ENCODE measurements at regions not wholly inside any gene's neighbourhood (a gene's known extent, or its start where the extent isn't known, plus 50 kb on each side); places are given as distances from the start of the nearest gene placed in this dataset.

GRCh38 chr4:180947425-180947824 is 1295.8 kb upstream of the TENM3 start:
- Histone ChIP-seq H3K27me3 (no peaks in the 10 kb centered on the region), H3K27ac (no peak overlapping the region), H3K9me3 (no peaks in the 10 kb centered on the region), H3K36me3 (no peaks in the 10 kb centered on the region), H3K4me1 (no peaks in the 10 kb centered on the region), H3K4me3 (no peak overlapping the region)
- intact Hi-C loops (cut with DNase I): no loop called here
- no peak for DNase-seq (ENCODE audit: extremely low spot score in 2 of 2)
- no peak for TF ChIP-seq POLR2A (IDR thresholded peaks at IDR 0.05)
- TF ChIP-seq, protein P1, sequence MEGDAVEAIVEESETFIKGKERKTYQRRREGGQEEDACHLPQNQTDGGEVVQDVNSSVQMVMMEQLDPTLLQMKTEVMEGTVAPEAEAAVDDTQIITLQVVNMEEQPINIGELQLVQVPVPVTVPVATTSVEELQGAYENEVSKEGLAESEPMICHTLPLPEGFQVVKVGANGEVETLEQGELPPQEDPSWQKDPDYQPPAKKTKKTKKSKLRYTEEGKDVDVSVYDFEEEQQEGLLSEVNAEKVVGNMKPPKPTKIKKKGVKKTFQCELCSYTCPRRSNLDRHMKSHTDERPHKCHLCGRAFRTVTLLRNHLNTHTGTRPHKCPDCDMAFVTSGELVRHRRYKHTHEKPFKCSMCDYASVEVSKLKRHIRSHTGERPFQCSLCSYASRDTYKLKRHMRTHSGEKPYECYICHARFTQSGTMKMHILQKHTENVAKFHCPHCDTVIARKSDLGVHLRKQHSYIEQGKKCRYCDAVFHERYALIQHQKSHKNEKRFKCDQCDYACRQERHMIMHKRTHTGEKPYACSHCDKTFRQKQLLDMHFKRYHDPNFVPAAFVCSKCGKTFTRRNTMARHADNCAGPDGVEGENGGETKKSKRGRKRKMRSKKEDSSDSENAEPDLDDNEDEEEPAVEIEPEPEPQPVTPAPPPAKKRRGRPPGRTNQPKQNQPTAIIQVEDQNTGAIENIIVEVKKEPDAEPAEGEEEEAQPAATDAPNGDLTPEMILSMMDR (IDR thresholded peaks at IDR 0.05): no peak
- no peak for TF ChIP-seq POLR2AphosphoS5 (IDR thresholded peaks at IDR 0.05; ENCODE audit: insufficient read depth in 1 of 2, low read depth in 1 of 2)

GRCh38 chr4:180949424-180950213 is 1293.6 kb upstream of the TENM3 start:
- Histone ChIP-seq H3K36me3 (no peaks in the 10 kb centered on the region), H3K9me3 (no peaks in the 10 kb centered on the region), H3K4me1 (no peaks in the 10 kb centered on the region), H3K4me3 (no peak overlapping the region), H3K27ac (no peak overlapping the region), H3K27me3 (no peaks in the 10 kb centered on the region)
- intact Hi-C loops (cut with DNase I): no loop called here
- no peak for DNase-seq (ENCODE audit: extremely low spot score in 2 of 2)
- TF ChIP-seq POLR2A (IDR thresholded peaks at IDR 0.05) (no peak), POLR2AphosphoS5 (IDR thresholded peaks at IDR 0.05; ENCODE audit: insufficient read depth in 1 of 2, low read depth in 1 of 2) (no peak)
- TF ChIP-seq, protein P1 (IDR thresholded peaks at IDR 0.05): no peak

DNA sequence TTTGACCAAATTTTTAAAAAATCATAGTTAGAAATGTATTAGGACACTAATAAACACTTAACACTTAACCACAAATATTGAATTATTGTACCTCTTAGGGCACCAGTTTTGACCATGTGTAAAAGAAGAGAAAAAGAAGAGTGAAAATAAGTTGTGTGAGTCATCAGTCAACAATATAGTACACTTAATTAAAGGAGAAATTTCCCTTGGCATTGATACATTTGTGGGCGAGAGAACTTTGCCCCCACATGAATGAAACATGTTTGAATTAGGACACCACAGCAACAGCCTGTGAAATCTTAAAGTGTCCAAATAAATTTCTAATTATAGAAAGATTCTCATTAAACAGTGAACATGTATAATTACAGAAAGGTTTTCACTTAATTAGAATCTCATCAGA is 1292.8 kb upstream of the TENM3 start:
- Histone ChIP-seq H3K36me3 (no peaks in the 10 kb centered on the region), H3K9me3 (no peaks in the 10 kb centered on the region), H3K4me1 (no peaks in the 10 kb centered on the region), H3K27ac (no peak overlapping the region), H3K4me3 (no peak overlapping the region), H3K27me3 (no peaks in the 10 kb centered on the region)
- no peak for DNase-seq (ENCODE audit: extremely low spot score in 2 of 2)
- intact Hi-C loops (cut with DNase I): no loop called here
- TF ChIP-seq POLR2A (IDR thresholded peaks at IDR 0.05) (no peak), POLR2AphosphoS5 (IDR thresholded peaks at IDR 0.05; ENCODE audit: insufficient read depth in 1 of 2, low read depth in 1 of 2) (no peak)
- TF ChIP-seq, protein P1 (IDR thresholded peaks at IDR 0.05): no peak

DNA sequence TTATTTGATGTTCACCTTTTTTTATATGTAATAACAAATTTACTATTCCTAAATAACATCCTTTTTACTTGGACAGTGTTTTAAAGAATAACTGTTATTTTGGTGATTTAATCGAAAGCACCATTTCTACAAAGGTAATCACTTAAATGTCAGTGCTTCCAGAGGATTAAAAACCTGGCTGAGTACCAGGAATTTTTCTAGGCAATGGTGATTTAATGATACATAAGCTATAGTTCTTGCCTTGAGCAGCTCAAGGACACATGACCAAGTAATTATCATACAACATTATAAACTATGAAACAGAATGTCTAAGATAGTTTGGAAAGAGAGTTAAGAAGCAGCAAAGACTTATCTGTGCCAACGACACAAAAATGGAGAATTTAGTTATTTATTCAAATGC is 1291.9 kb upstream of the TENM3 start:
- no peak for DNase-seq (ENCODE audit: extremely low spot score in 2 of 2)
- TF ChIP-seq POLR2AphosphoS5 (IDR thresholded peaks at IDR 0.05; ENCODE audit: insufficient read depth in 1 of 2, low read depth in 1 of 2) (no peak), POLR2A (IDR thresholded peaks at IDR 0.05) (no peak)
- TF ChIP-seq, protein P1 (IDR thresholded peaks at IDR 0.05): no peak
- intact Hi-C loops (cut with DNase I): no loop called here
- Histone ChIP-seq H3K9me3 (no peaks in the 10 kb centered on the region), H3K36me3 (no peaks in the 10 kb centered on the region), H3K27ac (no peak overlapping the region), H3K4me1 (no peaks in the 10 kb centered on the region), H3K27me3 (no peaks in the 10 kb centered on the region), H3K4me3 (no peak overlapping the region)

DNA sequence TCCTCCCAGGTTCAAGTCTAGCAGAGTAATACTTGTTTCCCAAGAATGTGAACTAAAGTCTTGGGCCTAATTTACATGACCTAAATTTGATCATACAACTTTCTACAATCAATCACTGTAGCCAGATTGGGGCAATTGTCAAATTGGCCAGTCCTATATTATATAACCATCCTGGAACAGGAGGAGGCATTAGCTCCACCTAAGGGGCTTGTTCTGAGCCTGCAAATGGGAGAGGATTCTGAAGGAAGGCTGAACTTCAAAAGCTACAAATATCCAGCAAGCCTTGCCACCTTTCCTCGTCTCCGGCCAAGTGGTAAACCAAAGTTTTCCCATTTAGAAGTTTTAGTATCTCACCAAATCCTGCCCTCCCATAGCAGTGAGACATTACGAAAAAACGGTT is 1289.6 kb upstream of the TENM3 start:
- H3K27ac ChIP-seq: no peak overlapping the region
- no peaks in the 10 kb centered on the region for H3K9me3 ChIP-seq
- H3K4me1 ChIP-seq: no peaks in the 10 kb centered on the region
- no peak for DNase-seq (ENCODE audit: extremely low spot score in 2 of 2)
- no peak for TF ChIP-seq POLR2A (IDR thresholded peaks at IDR 0.05)
- TF ChIP-seq, protein P1 (IDR thresholded peaks at IDR 0.05): no peak
- no peak for TF ChIP-seq POLR2AphosphoS5 (IDR thresholded peaks at IDR 0.05; ENCODE audit: insufficient read depth in 1 of 2, low read depth in 1 of 2)
- H3K36me3 ChIP-seq: no peaks in the 10 kb centered on the region
- H3K4me3 ChIP-seq: no peak overlapping the region
- no peaks in the 10 kb centered on the region for H3K27me3 ChIP-seq
- intact Hi-C loops (cut with DNase I): no loop called here

Measured in vagina (tissue), 2 donors.